Small intestine (tissue), 7 donors: ENCODE measurements at regions not wholly inside any gene's neighbourhood (a gene's known extent, or its start where the extent isn't known, plus 50 kb on each side); places are given as distances from the start of the nearest gene placed in this dataset.
A peak's percentile ranks its signal among the peaks of the same experiment; 100 is the strongest.

ENCODE experiments used
- DNase-seq, 2 donors: peaks; one replicate each; pipeline versions ENCODE4 v3.0.0 to v3.0.0-alpha.2; 2013
- FAIRE-seq: peaks from 2 replicates; lab custom pipeline; 2012; peaks lifted over from hg19 to GRCh38; lab: Jason Lieb, UNC
- H3K27ac ChIP-seq, 3 donors: one replicate each; pipeline ENCODE4 v1.5.1; 2013; ENCODE audit warnings: low read length in 2 of 3, mild to moderate bottlenecking in 2 of 3, control low read depth in 1 of 3, inconsistent platforms in 1 of 3, low read depth in 1 of 3, moderate library complexity in 1 of 3
- H3K27me3 ChIP-seq, 3 donors: one replicate each; pipeline ENCODE4 v1.6.1; 2013; ENCODE audit warnings: low read length in 3 of 3, inconsistent platforms in 1 of 3; ENCODE audit not compliant: control insufficient read depth in 3 of 3, insufficient read depth in 3 of 3
- H3K36me3 ChIP-seq, 3 donors: one replicate each; pipeline ENCODE4 v1.6.1; 2013; ENCODE audit warnings: low read length in 3 of 3, inconsistent platforms in 1 of 3, low read depth in 1 of 3, mild to moderate bottlenecking in 1 of 3, moderate library complexity in 1 of 3; ENCODE audit not compliant: control insufficient read depth in 3 of 3, insufficient read depth in 2 of 3
- H3K4me1 ChIP-seq, 3 donors: one replicate each; pipeline ENCODE4 v1.6.1; 2013; ENCODE audit warnings: low read length in 2 of 3, inconsistent platforms in 1 of 3, low read depth in 1 of 3, mild to moderate bottlenecking in 1 of 3, moderate library complexity in 1 of 3; ENCODE audit not compliant: control insufficient read depth in 3 of 3, insufficient read depth in 2 of 3
- H3K4me3 ChIP-seq, 3 donors: one replicate each; pipeline ENCODE4 v1.5.1; 2013; ENCODE audit warnings: low read length in 3 of 3, control low read depth in 1 of 3, inconsistent platforms in 1 of 3, low read depth in 1 of 3, mild to moderate bottlenecking in 1 of 3, moderate library complexity in 1 of 3
- H3K9me3 ChIP-seq, 2 donors: one replicate each; pipeline ENCODE4 v1.6.1; 2013; ENCODE audit warnings: low read depth in 1 of 2, low read length in 1 of 2; ENCODE audit not compliant: control insufficient read depth in 2 of 2, insufficient read depth in 1 of 2
- WGBS, 3 donors: extraction: QIAGEN DNeasy Blood & Tissue Kit; methylation state at CpG; one replicate each; pipeline ENCODE4 v1.1.7; 2013; 5-methylcytosine and 5-hydroxymethylcytosine counted together
- donor health status: healthy with polysubstance abuse.
- donor health status: control.
- donor health status: control.
- donor health status: Bipolar disorder and iron deficiency.
- donor health status: healthy.

DNA sequence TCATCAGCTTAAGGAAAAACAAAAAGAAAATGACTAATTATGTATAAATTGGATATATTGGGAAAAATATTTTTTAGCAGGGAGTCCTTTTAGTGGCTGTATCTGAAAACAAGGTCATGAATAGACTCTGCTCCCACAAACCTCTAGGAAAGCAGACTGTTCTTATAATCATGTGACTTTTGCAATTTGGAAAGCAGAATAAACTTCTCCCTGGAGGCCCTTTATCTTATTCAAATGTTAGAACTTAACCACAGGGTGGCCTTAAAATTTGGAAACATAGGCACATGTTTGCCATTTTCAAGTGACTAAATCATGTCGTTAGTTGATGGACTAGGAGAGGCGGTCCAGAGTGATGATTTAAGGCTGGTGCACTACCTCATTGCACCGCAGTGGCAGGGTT, 196.6 kb upstream of the KRR1 start:
- 91 to 97% (median 96%) methylated on average over 3 of the region's 3 CpGs for WGBS, 3 donors
- Histone ChIP-seq H3K27me3 (no peaks in the 10 kb centered on the region), H3K4me3 (no peak overlapping the region), H3K4me1 (peaks cover 0 to 8% (median 0%) of the 10 kb centered on the region in 3 donors), H3K36me3 (no peaks in the 10 kb centered on the region), H3K27ac (no peak overlapping the region), H3K9me3 (no peaks in the 10 kb centered on the region)
- DNase-seq (no peak), FAIRE-seq (no peak)

DNA sequence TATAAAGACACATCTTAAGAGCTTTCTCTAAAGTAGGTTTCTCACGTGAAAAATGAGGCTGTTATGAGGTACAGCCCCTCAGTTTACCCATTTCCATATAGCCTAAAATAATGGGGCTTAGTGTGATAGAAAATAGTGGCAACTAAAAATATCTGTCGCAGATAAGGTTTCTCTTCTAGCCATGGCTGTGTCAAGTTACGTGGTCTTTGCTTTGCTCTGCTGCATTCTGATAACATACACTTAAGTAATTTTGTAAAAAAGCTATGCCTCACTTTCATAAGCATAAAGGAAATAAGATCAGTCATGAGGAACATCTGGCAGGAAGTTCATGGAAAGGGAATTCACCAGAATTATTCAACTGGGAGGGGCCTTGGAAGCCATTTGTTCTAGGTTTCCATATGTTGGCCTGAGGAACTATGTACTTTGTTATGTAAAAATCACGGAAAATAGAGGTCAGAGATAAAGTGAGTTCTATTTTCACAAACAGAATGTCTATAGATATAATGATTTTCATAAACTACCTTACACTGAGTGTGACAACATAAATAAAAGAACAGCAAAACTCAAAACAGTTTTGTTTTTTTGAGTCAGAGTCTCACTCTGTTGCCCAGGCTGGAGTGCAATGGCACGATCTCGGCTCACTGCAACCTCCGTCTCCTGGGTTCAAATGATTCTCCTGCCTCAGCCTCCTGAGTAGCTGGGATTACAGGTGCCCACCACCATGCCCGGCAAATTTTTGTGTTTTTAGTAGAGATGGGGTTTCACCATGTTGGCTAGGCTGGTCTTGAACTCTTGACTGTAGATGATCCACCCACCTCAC, 195.6 kb upstream of the KRR1 start:
- no peaks in the 10 kb centered on the region for H3K27me3 ChIP-seq
- H3K9me3 ChIP-seq: no peaks in the 10 kb centered on the region
- 68 to 85% (median 85%) methylated on average over 8 of the region's 8 CpGs for WGBS, 3 donors
- FAIRE-seq: no peak
- no peak for DNase-seq
- H3K27ac ChIP-seq: no peak overlapping the region
- H3K36me3 ChIP-seq: no peaks in the 10 kb centered on the region
- peaks cover 0 to 8% (median 0%) of the 10 kb centered on the region in 3 donors for H3K4me1 ChIP-seq
- H3K4me3 ChIP-seq: no peak overlapping the region

DNA sequence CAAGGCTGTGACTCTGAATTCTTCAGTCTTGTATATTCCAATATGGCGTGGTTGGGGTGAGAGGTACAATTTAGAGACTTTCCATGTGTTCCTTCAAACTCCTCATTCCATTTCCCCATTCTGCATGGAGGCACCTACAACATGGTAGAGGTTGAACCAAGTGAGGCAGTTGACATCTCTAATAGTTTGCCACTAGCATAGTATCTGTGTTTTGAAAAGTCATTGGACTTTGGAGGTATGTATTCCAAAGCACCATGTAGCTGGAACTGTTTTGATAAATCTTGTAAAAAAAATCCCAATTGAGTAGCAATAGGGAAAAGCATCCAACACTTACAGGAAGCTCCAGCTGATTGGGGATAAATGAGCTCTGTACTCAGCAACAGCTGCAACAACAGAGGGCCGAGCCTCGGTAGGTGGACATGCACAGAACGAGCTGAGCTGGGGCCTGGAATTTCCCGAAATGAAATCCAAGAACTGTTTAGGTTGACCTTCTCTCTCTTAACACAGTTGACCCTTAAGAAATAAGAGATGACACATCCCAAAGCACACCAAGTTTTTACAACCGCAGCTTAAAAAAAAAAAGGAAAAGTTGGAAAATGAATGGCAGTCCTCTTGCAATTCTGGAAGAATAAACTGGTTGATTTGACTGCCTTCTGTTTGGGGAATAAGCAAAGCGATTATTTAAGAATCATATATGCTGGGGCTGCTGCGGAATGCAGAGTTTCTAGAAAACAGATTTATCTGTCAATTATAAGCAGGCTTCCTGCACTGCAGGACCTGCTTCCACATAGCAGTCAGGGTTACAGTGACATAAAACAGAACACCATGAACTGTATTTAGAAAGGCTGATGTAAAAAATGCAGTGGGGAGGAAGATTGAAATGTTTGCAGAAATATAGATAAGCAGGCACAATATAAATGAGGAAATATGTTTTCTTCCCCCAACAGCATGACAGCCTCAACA, 194.6 kb upstream of the KRR1 start:
- peak overlapping the region in 1 of 3 donors; percentile 31 for H3K27ac ChIP-seq
- FAIRE-seq (no peak), DNase-seq (peak in 1 of 2 donors; percentile 26)
- 55 to 89% (median 77%) methylated on average over 8 of the region's 8 CpGs for WGBS, 3 donors
- H3K4me1 ChIP-seq: peaks cover 0 to 8% (median 0%) of the 10 kb centered on the region in 3 donors
- H3K27me3 ChIP-seq: no peaks in the 10 kb centered on the region
- H3K9me3 ChIP-seq: no peaks in the 10 kb centered on the region
- H3K4me3 ChIP-seq: no peak overlapping the region
- H3K36me3 ChIP-seq: no peaks in the 10 kb centered on the region

DNA sequence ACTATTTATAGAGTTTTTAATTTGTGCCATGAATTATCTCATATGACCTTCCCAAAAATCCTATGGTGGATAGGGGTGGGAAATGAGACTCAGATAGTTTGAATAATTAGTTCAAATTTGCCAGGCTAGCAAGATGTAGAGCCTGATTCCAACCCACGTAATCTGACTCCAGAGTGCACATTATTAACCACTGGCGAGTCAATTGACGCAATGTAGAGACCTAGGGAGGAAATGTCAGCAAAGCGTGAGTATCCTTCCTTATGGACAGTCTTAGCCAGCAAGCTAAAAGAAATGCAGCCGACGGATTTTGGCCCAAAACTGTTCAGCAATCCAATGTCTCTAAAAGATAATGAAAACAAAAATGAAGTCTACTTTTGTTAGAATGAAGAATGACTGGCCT, 193.3 kb upstream of the KRR1 start:
- Histone ChIP-seq H3K4me1 (peaks cover 0 to 8% (median 0%) of the 10 kb centered on the region in 3 donors), H3K27ac (no peak overlapping the region), H3K4me3 (no peak overlapping the region), H3K9me3 (no peaks in the 10 kb centered on the region), H3K27me3 (no peaks in the 10 kb centered on the region), H3K36me3 (no peaks in the 10 kb centered on the region)
- WGBS, 3 donors: 69 to 89% (median 89%) methylated on average over 6 of the region's 6 CpGs
- DNase-seq (no peak), FAIRE-seq (no peak)

DNA sequence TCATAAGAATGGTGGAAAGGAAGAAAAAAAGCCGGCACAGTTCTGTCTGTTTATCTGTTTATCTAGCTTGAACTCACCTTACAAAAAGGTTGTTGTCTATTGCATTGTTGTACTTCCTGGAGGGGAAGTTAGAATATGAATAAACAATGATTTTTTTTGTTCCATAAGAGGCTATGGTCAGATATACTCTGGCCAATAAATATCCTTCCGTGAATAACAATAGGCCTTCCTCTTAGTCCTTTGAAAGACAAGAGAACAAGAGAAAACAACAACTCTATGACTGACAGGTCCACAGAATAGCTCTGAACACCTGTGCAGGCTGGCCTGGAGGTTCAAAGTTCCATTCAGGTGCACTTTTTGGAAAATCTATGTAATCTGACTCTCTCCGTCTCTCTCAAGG, 192.8 kb upstream of the KRR1 start:
- no peak overlapping the region for H3K27ac ChIP-seq
- no peaks in the 10 kb centered on the region for H3K27me3 ChIP-seq
- no peak for FAIRE-seq
- no peaks in the 10 kb centered on the region for H3K9me3 ChIP-seq
- no peak overlapping the region for H3K4me3 ChIP-seq
- no peak for DNase-seq
- H3K36me3 ChIP-seq: no peaks in the 10 kb centered on the region
- H3K4me1 ChIP-seq: peaks cover 0 to 8% (median 0%) of the 10 kb centered on the region in 3 donors
- 26 to 37% (median 37%) methylated on average over 3 of the region's 3 CpGs for WGBS, 3 donors

DNA sequence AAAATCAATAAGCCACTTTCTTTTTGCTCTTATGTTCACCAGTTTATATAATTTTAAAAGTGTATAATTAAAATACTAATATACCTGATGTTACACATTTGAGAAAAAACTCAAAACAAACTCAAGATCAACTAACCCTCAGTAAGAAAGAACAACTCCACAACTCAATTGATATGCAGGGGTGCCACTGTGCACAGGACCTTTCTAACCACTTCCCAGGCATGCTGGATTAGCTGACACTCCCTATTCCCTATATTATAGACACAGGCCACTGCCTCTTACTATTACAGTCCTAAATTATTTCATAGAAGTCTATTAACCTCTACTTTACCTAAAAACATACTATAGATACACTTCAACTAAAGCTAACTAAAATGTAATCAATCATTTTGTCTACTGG, 191.7 kb upstream of the KRR1 start:
- Histone ChIP-seq H3K9me3 (no peaks in the 10 kb centered on the region), H3K27me3 (no peaks in the 10 kb centered on the region), H3K4me3 (no peak overlapping the region), H3K36me3 (no peaks in the 10 kb centered on the region), H3K27ac (no peak overlapping the region), H3K4me1 (peaks cover 0 to 8% (median 0%) of the 10 kb centered on the region in 3 donors)
- FAIRE-seq (no peak), DNase-seq (no peak)

DNA sequence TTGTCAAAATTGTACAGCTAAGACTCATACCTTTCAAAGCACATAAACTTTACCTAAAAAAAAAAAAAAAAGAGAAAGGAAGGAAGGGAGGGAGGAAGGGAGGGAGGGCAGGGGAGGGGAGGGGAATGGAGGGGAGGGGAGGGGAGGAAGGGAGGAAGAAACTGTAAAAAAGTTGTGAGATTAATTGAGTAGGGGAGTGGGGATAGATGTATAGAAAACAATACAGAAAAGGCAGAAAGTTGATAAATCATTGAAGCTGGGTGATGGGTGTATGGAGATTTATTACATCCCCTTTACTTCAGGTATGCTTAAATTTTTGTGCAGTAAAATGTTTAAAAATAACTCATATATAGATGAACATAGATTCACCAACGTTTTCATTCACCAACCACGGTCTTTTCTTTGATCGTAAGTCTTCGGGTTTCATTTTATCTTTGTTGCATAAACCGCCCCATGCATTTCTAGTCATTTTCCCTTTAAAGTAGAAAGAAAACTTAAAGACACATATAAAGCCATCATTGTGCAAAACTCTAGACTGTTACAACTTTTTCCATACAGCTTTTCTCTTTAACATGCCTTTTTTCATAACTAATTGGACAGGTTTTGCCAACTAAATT, 191.2 kb upstream of the KRR1 start:
- Histone ChIP-seq H3K4me1 (peaks cover 0 to 8% (median 0%) of the 10 kb centered on the region in 3 donors), H3K9me3 (no peaks in the 10 kb centered on the region), H3K4me3 (no peak overlapping the region), H3K27me3 (no peaks in the 10 kb centered on the region), H3K27ac (no peak overlapping the region), H3K36me3 (no peaks in the 10 kb centered on the region)
- FAIRE-seq (no peak), DNase-seq (no peak)
- 49 to 70% (median 55%) methylated on average over 5 of the region's 5 CpGs for WGBS, 3 donors

DNA sequence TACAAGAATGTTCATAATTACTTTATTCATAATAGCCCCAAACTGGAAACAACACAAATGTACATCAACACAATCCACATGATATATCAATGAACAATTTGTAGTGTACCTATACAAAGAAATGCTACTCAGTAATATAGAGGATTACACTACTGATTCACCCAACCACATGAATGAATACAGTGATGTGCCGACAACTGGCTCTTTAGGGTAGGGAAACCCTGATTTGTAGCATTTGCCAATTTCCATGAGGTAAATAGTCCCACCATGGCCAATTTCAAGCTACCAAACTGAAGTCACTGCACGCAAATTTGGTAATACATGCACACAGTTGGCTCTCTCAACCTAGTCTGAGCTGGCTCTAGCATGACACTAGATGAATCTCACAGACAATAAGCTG, 190.4 kb upstream of the KRR1 start:
- Histone ChIP-seq H3K27ac (no peak overlapping the region), H3K4me3 (no peak overlapping the region), H3K27me3 (no peaks in the 10 kb centered on the region), H3K9me3 (no peaks in the 10 kb centered on the region), H3K4me1 (peaks cover 0 to 8% (median 0%) of the 10 kb centered on the region in 3 donors), H3K36me3 (no peaks in the 10 kb centered on the region)
- FAIRE-seq (no peak), DNase-seq (no peak)
- WGBS, 3 donors: 95 to 99% (median 98%) methylated on average over 2 of the region's 2 CpGs
